IPS-20b (cell line): ENCODE measurements at regions not wholly inside any gene's neighbourhood (a gene's known extent, or its start where the extent isn't known, plus 50 kb on each side); places are given as distances from the start of the nearest gene placed in this dataset.
"Not testable (repeated sequence)": the region's sequence is repeated elsewhere in the genome, so short reads cannot be mapped to it uniquely, and the experiment has no call there.

Source experiments
- H3K27ac ChIP-seq: one replicate; pipeline ENCODE4 v1.5.1; 2013; ENCODE audit warnings: low read length
- H3K27me3 ChIP-seq: 2 replicates; pipeline ENCODE4 v1.6.1; 2013; ENCODE audit warnings: mild to moderate bottlenecking, low read length, inconsistent platforms; ENCODE audit not compliant: insufficient read depth
- H3K36me3 ChIP-seq: 2 replicates; pipeline ENCODE4 v1.6.1; 2013; ENCODE audit warnings: low read depth, mild to moderate bottlenecking, inconsistent platforms, low read length, moderate library complexity; ENCODE audit not compliant: insufficient read depth
- H3K4me1 ChIP-seq: 2 replicates; pipeline ENCODE4 v1.6.1; 2013; ENCODE audit warnings: mild to moderate bottlenecking, control low read depth, inconsistent platforms, low read length, moderate library complexity; ENCODE audit not compliant: insufficient read depth
- H3K4me3 ChIP-seq: 2 replicates; pipeline ENCODE4 v1.5.1; 2013; ENCODE audit warnings: mild to moderate bottlenecking, low read length, inconsistent platforms
- H3K9ac ChIP-seq: 2 replicates; pipeline ENCODE4 v1.6.1; 2013; ENCODE audit warnings: low read depth, mild to moderate bottlenecking, inconsistent platforms, low read length, moderate library complexity
- H3K9me3 ChIP-seq: 2 replicates; pipeline ENCODE4 v1.6.1; 2013; ENCODE audit warnings: mild to moderate bottlenecking, low read depth, low read length, inconsistent platforms; ENCODE audit not compliant: insufficient read depth

- Histone ChIP-seq H3K9me3 (no peaks in the 10 kb centered on the region), H3K4me1 (no peaks in the 10 kb centered on the region; the same call in 1 of the 2 replicates), H3K36me3 (no peaks in the 10 kb centered on the region), H3K4me3 (no peak overlapping the region), H3K9ac (no peak overlapping the region), H3K27me3 (no peaks in the 10 kb centered on the region), H3K27ac (no peak overlapping the region)
Observed at GRCh38 chr12:46521145-46521544, 148.6 kb upstream of the SLC38A2 start.

GRCh38 chr12:46519407-46519806 is 146.8 kb upstream of the SLC38A2 start:
- no peak overlapping the region for H3K9ac ChIP-seq
- H3K36me3 ChIP-seq, result no peaks in the 10 kb centered on the region
- no peaks in the 10 kb centered on the region for H3K27me3 ChIP-seq
- H3K27ac ChIP-seq, result no peak overlapping the region
- H3K4me1 ChIP-seq, result no peaks in the 10 kb centered on the region; the same call in 1 of the 2 replicates
- H3K9me3 ChIP-seq, result no peaks in the 10 kb centered on the region
- no peak overlapping the region for H3K4me3 ChIP-seq

DNA sequence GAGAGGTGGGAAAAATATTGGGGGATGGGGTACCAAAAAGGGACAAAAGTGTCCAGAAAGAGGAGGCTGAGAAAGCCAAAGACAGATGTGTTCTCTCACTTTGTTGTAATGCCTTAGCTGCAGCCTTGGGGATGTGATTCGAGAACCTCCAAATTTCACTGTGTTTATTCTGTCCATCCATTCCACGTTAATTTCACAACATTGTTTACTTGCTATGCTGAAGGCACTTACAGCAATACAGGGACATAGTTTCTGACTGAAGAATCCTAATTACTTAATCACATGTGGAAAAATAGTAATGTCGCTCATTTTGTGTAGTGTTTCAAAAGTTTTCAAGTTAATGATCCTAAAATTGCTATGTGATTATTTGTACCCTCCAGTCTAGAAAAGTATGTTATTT is 146.2 kb upstream of the SLC38A2 start:
- no peak overlapping the region for H3K4me3 ChIP-seq
- no peak overlapping the region for H3K9ac ChIP-seq
- H3K9me3 ChIP-seq, result no peaks in the 10 kb centered on the region
- H3K4me1 ChIP-seq, result no peaks in the 10 kb centered on the region; the same call in 1 of the 2 replicates
- H3K27ac ChIP-seq, result no peak overlapping the region
- H3K27me3 ChIP-seq, result no peaks in the 10 kb centered on the region
- H3K36me3 ChIP-seq, result no peaks in the 10 kb centered on the region

GRCh38 chr12:46518169-46518568 is 145.6 kb upstream of the SLC38A2 start:
- Histone ChIP-seq H3K9ac (no peak overlapping the region), H3K4me3 (no peak overlapping the region), H3K4me1 (no peaks in the 10 kb centered on the region; the same call in 1 of the 2 replicates), H3K27me3 (no peaks in the 10 kb centered on the region), H3K9me3 (no peaks in the 10 kb centered on the region), H3K27ac (no peak overlapping the region), H3K36me3 (no peaks in the 10 kb centered on the region)

GRCh38 chr12:46517579-46517962 is 145.0 kb upstream of the SLC38A2 start:
- Histone ChIP-seq H3K9me3 (no peaks in the 10 kb centered on the region), H3K27me3 (no peaks in the 10 kb centered on the region), H3K4me3 (no peak overlapping the region), H3K27ac (no peak overlapping the region), H3K36me3 (no peaks in the 10 kb centered on the region), H3K9ac (no peak overlapping the region), H3K4me1 (no peaks in the 10 kb centered on the region; the same call in 1 of the 2 replicates)

DNA sequence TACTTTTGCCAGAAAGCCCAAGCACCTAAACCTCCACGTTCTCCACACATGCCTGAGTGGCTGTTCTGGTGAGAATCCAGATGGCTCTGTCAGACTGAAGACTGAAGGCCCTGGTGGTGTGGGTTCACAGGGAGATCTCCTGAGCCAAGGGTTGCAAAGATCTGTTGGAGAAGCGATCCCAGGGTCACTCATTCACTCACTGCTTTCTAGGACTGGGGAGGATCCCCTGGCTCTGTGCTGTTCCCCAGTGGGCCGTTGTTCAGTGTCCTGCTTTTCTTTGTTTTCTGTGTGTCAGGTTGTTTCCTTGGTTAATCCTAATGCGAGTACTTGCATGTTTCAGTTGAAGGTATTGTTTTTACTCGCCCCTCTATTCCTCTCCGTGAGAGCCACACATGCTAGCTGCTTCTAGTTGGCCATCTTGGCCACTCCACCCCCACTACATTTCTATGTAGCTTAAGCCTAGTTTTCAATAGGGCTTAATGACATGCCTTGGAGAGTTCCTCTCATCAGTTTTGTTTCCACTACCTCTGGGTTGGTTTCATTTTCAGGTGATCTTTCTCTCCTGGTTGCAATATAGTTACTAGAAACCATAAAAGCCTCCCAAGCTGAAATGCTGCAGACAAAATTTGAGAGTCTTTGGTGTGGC is 144.5 kb upstream of the SLC38A2 start:
- Histone ChIP-seq H3K4me3 (no peak overlapping the region), H3K27me3 (no peaks in the 10 kb centered on the region), H3K4me1 (no peaks in the 10 kb centered on the region; the same call in 1 of the 2 replicates), H3K27ac (no peak overlapping the region), H3K9ac (no peak overlapping the region), H3K9me3 (no peaks in the 10 kb centered on the region), H3K36me3 (no peaks in the 10 kb centered on the region)

DNA sequence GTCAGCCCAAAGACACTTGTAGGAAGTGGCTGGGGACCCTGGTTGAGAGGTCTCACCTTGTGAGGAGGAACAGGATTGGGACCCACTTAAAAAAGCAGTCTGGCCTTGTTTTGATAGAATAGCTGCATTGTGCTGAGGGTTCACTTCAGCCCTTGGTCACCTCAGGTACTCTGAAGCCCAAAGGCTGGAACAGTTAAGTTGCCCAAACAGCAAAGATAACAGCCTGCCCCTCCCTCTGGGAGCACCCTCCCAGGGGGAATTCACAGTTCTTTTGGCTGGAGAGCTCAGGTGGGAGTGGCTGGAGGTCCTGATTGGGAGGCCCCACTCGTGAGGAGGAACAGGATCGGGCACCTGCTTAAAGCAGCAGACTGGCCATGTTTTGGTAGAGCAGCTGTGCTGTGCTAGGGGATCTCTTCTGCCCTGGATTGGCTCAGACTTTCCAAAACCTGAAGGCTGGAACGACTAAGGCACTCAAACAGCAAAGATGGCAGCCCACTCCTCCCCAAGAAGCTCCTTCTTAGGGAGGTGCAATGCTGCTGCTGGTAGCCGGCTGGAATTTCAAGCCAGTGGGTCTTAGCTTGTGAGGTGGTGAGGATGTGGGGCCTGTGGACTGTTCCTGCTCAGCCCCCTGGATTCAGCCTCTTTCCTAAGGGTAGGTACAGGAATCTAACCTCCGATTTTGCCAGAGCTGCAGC is 143.8 kb upstream of the SLC38A2 start:
- H3K27me3 ChIP-seq, result no peaks in the 10 kb centered on the region
- H3K4me1 ChIP-seq, result no peaks in the 10 kb centered on the region; the same call in 1 of the 2 replicates
- no peak overlapping the region for H3K4me3 ChIP-seq
- H3K9me3 ChIP-seq, result no peaks in the 10 kb centered on the region
- H3K27ac ChIP-seq, result no peak overlapping the region
- H3K36me3 ChIP-seq, result no peaks in the 10 kb centered on the region
- H3K9ac ChIP-seq, result no peak overlapping the region

GRCh38 chr12:46515829-46516228 is 143.3 kb upstream of the SLC38A2 start:
- H3K36me3 ChIP-seq, result no peaks in the 10 kb centered on the region
- H3K27me3 ChIP-seq, result no peaks in the 10 kb centered on the region
- H3K4me1 ChIP-seq, result no peaks in the 10 kb centered on the region; the same call in 1 of the 2 replicates
- H3K9me3 ChIP-seq, result no peaks in the 10 kb centered on the region
- H3K27ac ChIP-seq, result no peak overlapping the region
- H3K4me3 ChIP-seq, result no peak overlapping the region
- H3K9ac ChIP-seq, result no peak overlapping the region

DNA sequence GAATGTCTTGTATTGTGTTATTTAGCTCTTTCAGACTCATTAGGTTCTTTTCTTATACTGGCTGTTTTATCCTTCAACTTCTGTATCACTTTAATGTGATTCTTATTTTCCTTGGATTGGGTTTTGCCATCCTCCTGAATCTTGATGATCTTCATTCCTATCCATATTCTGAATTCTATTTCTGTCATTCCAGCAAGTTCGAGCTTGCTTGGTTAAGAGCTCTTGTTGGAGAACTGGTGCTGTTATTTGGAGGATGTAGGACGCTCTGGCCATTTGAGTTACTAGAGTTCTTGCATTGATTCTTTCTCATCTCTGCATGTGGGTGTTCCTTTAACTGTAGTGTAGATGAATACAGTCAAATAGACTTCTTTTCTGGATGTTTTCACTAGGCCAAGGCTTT is 142.3 kb upstream of the SLC38A2 start:
- H3K4me1 ChIP-seq, result no peaks in the 10 kb centered on the region; the same call in 1 of the 2 replicates
- H3K27me3 ChIP-seq, result no peaks in the 10 kb centered on the region
- H3K36me3 ChIP-seq, result no peaks in the 10 kb centered on the region
- no peak overlapping the region for H3K9ac ChIP-seq
- H3K9me3 ChIP-seq, result no peaks in the 10 kb centered on the region
- no peak overlapping the region for H3K4me3 ChIP-seq
- no peak overlapping the region for H3K27ac ChIP-seq

DNA sequence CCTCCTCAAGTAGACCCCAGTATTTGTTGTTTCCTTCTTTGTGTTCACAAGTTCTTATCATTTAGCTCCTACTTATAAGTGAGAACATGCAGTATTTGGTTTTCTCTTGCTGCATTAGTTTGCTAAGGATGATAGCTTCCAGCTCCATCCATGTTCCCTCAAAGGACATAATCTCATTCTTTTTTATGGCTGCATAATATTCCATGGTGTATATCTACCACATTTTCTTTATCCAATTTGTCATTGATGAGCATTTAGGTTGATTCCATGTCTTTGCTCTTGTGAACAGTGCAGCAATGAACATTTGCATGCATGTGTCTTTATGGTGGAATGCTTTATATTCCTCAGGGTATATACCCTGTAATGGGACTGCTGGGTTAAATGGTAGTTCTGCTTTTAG is 137.7 kb upstream of the SLC38A2 start:
- H3K4me1 ChIP-seq, H3K9ac ChIP-seq, H3K27me3 ChIP-seq, H3K4me3 ChIP-seq, H3K27ac ChIP-seq, H3K36me3 ChIP-seq: not testable (repeated sequence)
- peaks cover 12% of the 10 kb centered on the region for H3K9me3 ChIP-seq

DNA sequence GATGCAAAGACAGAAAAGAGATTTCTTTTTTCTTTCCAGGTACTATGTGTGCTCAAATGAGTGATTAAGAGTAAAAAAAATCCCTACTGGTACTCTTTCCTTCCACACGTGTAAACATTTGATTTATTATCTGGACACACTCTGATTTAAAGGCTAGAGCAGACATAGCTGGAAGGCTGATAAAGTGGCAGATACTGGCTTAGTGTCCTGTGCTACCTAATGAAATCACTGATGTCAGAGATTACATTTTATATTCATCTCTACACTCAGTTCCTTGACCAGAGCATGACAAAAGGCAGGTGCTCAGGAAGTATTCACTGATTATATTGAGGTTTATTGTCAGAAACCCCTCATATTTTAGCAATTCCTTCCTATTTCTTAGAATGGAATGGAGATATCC is 136.6 kb upstream of the SLC38A2 start:
- Histone ChIP-seq H3K36me3 (no peaks in the 10 kb centered on the region), H3K4me3 (no peak overlapping the region), H3K9me3 (peaks cover 15% of the 10 kb centered on the region), H3K27me3 (no peaks in the 10 kb centered on the region), H3K9ac (no peak overlapping the region), H3K27ac (no peak overlapping the region), H3K4me1 (no peaks in the 10 kb centered on the region)

DNA sequence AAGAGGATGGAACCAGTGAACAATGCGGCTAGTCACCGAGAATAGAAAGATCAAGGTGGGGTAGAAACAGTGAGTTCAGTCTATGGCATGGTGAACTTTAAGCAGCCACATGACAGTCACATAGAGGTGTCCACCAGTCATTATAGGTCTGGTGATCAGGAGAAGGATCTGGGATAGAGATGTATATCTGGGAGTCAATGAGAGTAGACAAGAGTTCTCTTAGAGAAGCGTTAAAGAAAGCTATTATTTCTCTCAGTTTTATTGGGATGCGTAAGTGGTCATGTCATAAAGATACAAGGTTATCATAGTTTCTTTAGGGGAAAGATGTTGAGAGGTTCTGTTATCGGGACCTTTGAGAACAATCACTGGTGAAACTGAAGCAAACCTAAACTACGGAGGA is 136.1 kb upstream of the SLC38A2 start:
- H3K27ac ChIP-seq, result no peak overlapping the region
- H3K36me3 ChIP-seq, result no peaks in the 10 kb centered on the region
- no peak overlapping the region for H3K4me3 ChIP-seq
- no peak overlapping the region for H3K9ac ChIP-seq
- H3K4me1 ChIP-seq, result no peaks in the 10 kb centered on the region
- H3K27me3 ChIP-seq, result no peaks in the 10 kb centered on the region
- H3K9me3 ChIP-seq, result peaks cover 15% of the 10 kb centered on the region
